ENCODE measurements at regions not wholly inside any gene's neighbourhood (a gene's known extent, or its start where the extent isn't known, plus 50 kb on each side); places are given as distances from the start of the nearest gene placed in this dataset.

GRCh38 chr2:16106619-16107018 is 166.3 kb downstream of the MYCN start:
- no peak overlapping the region for H2AK9ac ChIP-seq (replicated peaks; ENCODE audit: low read depth, low read length, poor library complexity)
- no peak overlapping the region for H3K18ac ChIP-seq (ENCODE audit: low read depth, low read length)
- H2AK5ac ChIP-seq (ENCODE audit: low read depth, low read length) = no peak overlapping the region
- H2BK5ac ChIP-seq (ENCODE audit: low read depth, low read length, poor library complexity, severe bottlenecking) = no peak overlapping the region
- no peak overlapping the region for H4K91ac ChIP-seq (ENCODE audit: insufficient read depth, low read depth, low read length)
- no peak overlapping the region for H2AFZ ChIP-seq (replicated peaks; ENCODE audit: low read length, poor library complexity)
- ChIA-PET CTCF (no interaction called here), POLR2A (ENCODE audit: unreplicated experiment) (no interaction called here)
- DNase-seq = no peak
- no peak overlapping the region for H3K9ac ChIP-seq (ENCODE audit: low read depth, low read length)
- in situ Hi-C loops (cut with MboI; ENCODE audit: low sequenced_read_pairs) = no loop called here
- H3K27ac ChIP-seq (ENCODE audit: insufficient read depth, low read length) = no peak overlapping the region
- H3K9me3 ChIP-seq (ENCODE audit: control insufficient read depth, insufficient read depth, low read length) = peaks cover 29% of the 10 kb centered on the region
- H3K23ac ChIP-seq (ENCODE audit: low read depth, low read length) = no peak overlapping the region
- no peak overlapping the region for H3K14ac ChIP-seq (replicated peaks; ENCODE audit: low read depth, low read length)
- no peaks in the 10 kb centered on the region for H3K79me1 ChIP-seq (ENCODE audit: low read depth in 1 of 2, low read length in 2 of 2)
- H2BK15ac ChIP-seq (ENCODE audit: low read depth, low read length) = no peak overlapping the region
- no peak overlapping the region for H2BK20ac ChIP-seq (ENCODE audit: low read depth, low read length)
- H4K8ac ChIP-seq (ENCODE audit: low read depth in 2 of 2, low read length in 2 of 2) = no peak overlapping the region
- no peak overlapping the region for H4K5ac ChIP-seq (ENCODE audit: low read depth, low read length)
- no peak overlapping the region for H3K4me3 ChIP-seq (ENCODE audit: insufficient read depth, low read depth, low read length)
- no peak overlapping the region for H3K4me2 ChIP-seq (ENCODE audit: low read depth, low read length)
- no peaks in the 10 kb centered on the region for H4K20me1 ChIP-seq (ENCODE audit: insufficient read depth, low read length)
- no peak overlapping the region for H3K56ac ChIP-seq (ENCODE audit: extremely low read depth, insufficient read depth, low read length)
- intact Hi-C loops (cut with micrococcal nuclease) = no loop called here
- H2BK120ac ChIP-seq (ENCODE audit: low read depth, low read length) = no peak overlapping the region
- no peaks in the 10 kb centered on the region for H3K9me1 ChIP-seq (ENCODE audit: insufficient read depth, low read length)
- no peak for ATAC-seq (ENCODE audit: low read depth)
- no peak for TF ChIP-seq SMC3 (IDR thresholded peaks at IDR 0.05; ENCODE audit: low read depth, low read length)
- TF ChIP-seq FOS (IDR thresholded peaks at IDR 0.05; ENCODE audit: low read depth, low read length) = no peak
- TF ChIP-seq USF2 (IDR thresholded peaks at IDR 0.05; ENCODE audit: low read depth, low read length) = no peak
- TF ChIP-seq BHLHE40 (IDR thresholded peaks at IDR 0.05; ENCODE audit: low read depth, low read length) = no peak
- TF ChIP-seq RCOR1 (IDR thresholded peaks at IDR 0.05; ENCODE audit: insufficient replicate concordance, low read length) = no peak
- no peak for TF ChIP-seq POLR2A (IDR thresholded peaks at IDR 0.05; ENCODE audit: low read depth, low read length)
- TF ChIP-seq RFX5 (IDR thresholded peaks at IDR 0.05; ENCODE audit: low read depth, low read length) = no peak
- no peak for TF ChIP-seq MAZ (IDR thresholded peaks at IDR 0.05; ENCODE audit: borderline replicate concordance, low read depth, low read length)
- 10% methylated on average over 2 of the region's 6 CpGs; no CpG with 5 or more reads in 1 of the 2 experiments for WGBS, 2 experiments (ENCODE audit: extremely low coverage in 2 of 2, insufficient read length in 1 of 2)
- H3K4ac ChIP-seq (ENCODE audit: low read depth, low read length) = no peak overlapping the region
- no peaks in the 10 kb centered on the region for H3K27me3 ChIP-seq (ENCODE audit: control insufficient read depth, insufficient read depth, low read length)
- no TSS peak for BruUV-seq (replicated peaks)
- H3K36me3 ChIP-seq (ENCODE audit: control insufficient read depth, insufficient read depth, low read length) = no peaks in the 10 kb centered on the region
- no peaks in the 10 kb centered on the region for H3K4me1 ChIP-seq (ENCODE audit: control insufficient read depth, insufficient read depth, low read length)
- dilution Hi-C loops (cut with HindIII; ENCODE audit: low sequenced_read_pairs, unreplicated experiment) = no loop called here

All from IMR-90 (cell line).